ENCODE measurements at regions not wholly inside any gene's neighbourhood (a gene's known extent, or its start where the extent isn't known, plus 50 kb on each side); places are given as distances from the start of the nearest gene placed in this dataset.

DNA sequence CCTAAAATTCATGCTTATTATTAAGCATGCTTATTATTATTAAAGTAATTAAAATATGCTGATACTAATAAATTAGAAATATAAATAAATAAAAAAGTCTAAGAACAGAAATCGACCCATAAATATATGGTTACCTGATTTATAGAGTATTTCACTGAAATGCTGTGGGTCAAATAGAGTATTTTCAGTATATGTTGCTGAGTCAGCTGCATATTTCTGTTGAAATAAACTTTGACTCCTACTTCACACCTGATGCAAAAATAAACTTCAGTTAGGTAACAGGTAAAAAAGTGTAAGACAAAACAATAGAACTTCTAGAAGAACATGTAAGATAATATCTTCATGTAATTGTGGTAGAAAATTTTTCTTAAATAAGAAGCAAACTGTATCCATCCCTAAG, 967.9 kb downstream of the TRHDE start:
- Histone ChIP-seq H3K79me2 (ENCODE audit: low read length) (no peaks in the 10 kb centered on the region), H3K36me3 (replicated peaks; ENCODE audit: insufficient read depth, low read length) (no peaks in the 10 kb centered on the region)
- no peak for DNase-seq

DNA sequence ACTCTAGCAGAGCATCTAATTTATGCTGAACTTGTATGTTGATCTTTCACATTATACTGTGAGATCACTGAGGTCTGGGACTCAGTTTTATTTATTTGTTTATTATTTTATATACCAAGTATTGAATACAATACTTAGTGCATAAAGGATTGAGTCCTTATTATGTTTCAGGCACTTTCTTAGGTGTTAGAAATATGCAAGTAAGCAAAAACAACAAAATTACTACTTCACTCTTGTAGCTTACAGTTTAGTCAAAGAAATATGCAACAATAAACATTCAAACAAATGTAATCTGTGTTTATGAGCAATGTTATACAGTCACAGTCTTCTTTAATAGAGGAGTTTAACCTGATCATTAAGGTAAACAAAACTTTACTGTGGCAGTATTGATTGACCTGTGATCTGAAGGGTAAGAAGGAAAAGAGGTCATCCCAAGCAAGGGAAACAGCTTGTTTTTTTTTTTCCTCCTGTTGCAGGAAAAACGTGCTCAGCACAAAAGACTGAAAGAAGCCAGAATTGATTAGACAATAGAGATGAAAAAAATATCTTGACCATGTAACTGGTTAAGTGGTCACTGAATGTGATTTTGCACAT, 990.7 kb downstream of the TRHDE start:
- DNase-seq = no peak
- Histone ChIP-seq H3F3A (ENCODE audit: insufficient read depth, low read length) (no peaks in the 10 kb centered on the region), H3K79me2 (ENCODE audit: low read length) (no peaks in the 10 kb centered on the region), H3K9me2 (replicated peaks; ENCODE audit: insufficient read depth, low read length) (no peaks in the 10 kb centered on the region), H3K27me3 (replicated peaks; ENCODE audit: insufficient read depth, low read length) (no peaks in the 10 kb centered on the region), H3K4me3 (ENCODE audit: low read length) (no peak overlapping the region), H3K36me3 (replicated peaks; ENCODE audit: insufficient read depth, low read length) (no peaks in the 10 kb centered on the region), H3K9me3 (replicated peaks; ENCODE audit: insufficient read depth, low read length) (no peaks in the 10 kb centered on the region), H3K4me2 (ENCODE audit: low read depth, low read length) (no peak overlapping the region), H2AFZ (ENCODE audit: low read length) (no peak overlapping the region), H3K27ac (ENCODE audit: low read length) (no peak overlapping the region), H3K4me1 (ENCODE audit: low read length) (no peaks in the 10 kb centered on the region), H3K9ac (ENCODE audit: low read length) (no peak overlapping the region), H4K20me1 (ENCODE audit: insufficient read depth, low read length) (no peaks in the 10 kb centered on the region)
- no peak for TF ChIP-seq EZH2phosphoT487 (IDR thresholded peaks at IDR 0.05; ENCODE audit: low read length)

More for the DNA sequence above, 967.9 kb downstream of the TRHDE start:
- Histone ChIP-seq H3K4me1 (ENCODE audit: low read length) (no peaks in the 10 kb centered on the region), H3K9me3 (replicated peaks; ENCODE audit: insufficient read depth, low read length) (no peaks in the 10 kb centered on the region), H4K20me1 (ENCODE audit: insufficient read depth, low read length) (no peaks in the 10 kb centered on the region), H3K27me3 (replicated peaks; ENCODE audit: insufficient read depth, low read length) (no peaks in the 10 kb centered on the region), H3K9ac (ENCODE audit: low read length) (no peak overlapping the region), H3K4me3 (ENCODE audit: low read length) (no peak overlapping the region), H3K9me2 (replicated peaks; ENCODE audit: insufficient read depth, low read length) (no peaks in the 10 kb centered on the region), H3K27ac (ENCODE audit: low read length) (no peak overlapping the region), H3K4me2 (ENCODE audit: low read depth, low read length) (no peak overlapping the region), H3F3A (ENCODE audit: insufficient read depth, low read length) (no peaks in the 10 kb centered on the region), H2AFZ (ENCODE audit: low read length) (no peak overlapping the region)
- TF ChIP-seq EZH2phosphoT487 (IDR thresholded peaks at IDR 0.05; ENCODE audit: low read length) (no peak), EZH2 (optimal IDR thresholded peaks at IDR 0.05; ENCODE audit: low read depth, low read length) (no peak)
- TF ChIP-seq, protein P1, sequence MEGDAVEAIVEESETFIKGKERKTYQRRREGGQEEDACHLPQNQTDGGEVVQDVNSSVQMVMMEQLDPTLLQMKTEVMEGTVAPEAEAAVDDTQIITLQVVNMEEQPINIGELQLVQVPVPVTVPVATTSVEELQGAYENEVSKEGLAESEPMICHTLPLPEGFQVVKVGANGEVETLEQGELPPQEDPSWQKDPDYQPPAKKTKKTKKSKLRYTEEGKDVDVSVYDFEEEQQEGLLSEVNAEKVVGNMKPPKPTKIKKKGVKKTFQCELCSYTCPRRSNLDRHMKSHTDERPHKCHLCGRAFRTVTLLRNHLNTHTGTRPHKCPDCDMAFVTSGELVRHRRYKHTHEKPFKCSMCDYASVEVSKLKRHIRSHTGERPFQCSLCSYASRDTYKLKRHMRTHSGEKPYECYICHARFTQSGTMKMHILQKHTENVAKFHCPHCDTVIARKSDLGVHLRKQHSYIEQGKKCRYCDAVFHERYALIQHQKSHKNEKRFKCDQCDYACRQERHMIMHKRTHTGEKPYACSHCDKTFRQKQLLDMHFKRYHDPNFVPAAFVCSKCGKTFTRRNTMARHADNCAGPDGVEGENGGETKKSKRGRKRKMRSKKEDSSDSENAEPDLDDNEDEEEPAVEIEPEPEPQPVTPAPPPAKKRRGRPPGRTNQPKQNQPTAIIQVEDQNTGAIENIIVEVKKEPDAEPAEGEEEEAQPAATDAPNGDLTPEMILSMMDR (IDR thresholded peaks at IDR 0.05; ENCODE audit: low read length) = no peak

DNA sequence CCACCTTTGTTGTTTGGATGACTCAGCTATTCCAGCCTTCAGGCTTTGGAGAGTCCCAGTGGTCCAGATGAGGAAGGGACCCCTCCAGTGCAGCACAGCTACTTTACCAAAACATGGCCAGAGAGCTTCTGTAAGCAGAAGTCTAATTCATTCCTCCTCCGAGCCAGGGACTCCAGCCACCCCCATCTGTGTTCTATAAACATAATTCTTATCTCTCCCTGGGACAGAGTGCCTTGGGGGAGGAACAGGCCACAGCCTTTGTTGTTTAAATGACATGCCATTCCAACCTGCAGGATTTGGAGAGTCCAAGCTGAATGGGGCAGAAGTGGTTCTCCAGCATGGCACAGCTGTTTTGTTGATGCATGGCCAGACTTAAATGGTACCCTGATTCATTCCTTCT, 994.0 kb downstream of the TRHDE start:
- H3K4me1 ChIP-seq (ENCODE audit: low read length) = no peaks in the 10 kb centered on the region
- H4K20me1 ChIP-seq (ENCODE audit: insufficient read depth, low read length) = no peaks in the 10 kb centered on the region
- no peaks in the 10 kb centered on the region for H3K79me2 ChIP-seq (ENCODE audit: low read length)

DNA sequence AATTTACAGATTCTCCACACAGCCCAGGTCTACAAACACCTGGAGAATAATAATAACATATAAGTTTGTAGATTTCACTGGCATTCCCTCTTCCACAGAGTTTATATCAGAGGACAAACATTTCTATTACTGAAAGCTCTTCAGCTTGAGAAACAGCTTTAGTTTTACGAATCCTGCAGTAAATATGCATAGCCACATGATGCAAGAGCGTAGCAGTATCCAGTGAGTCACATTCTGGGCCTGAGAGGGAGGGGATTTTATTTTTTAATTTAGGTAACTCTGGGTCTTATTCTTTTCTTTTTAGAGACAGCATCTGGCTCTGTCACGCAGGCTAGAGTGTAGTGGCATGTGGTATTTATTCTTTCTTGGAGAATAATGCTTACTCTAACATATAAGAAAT, 1002.8 kb downstream of the TRHDE start:
- H3K4me1 ChIP-seq (ENCODE audit: low read length) = no peaks in the 10 kb centered on the region

More for the DNA sequence above, 994.0 kb downstream of the TRHDE start:
- Histone ChIP-seq H3K9ac (ENCODE audit: low read length) (no peak overlapping the region), H3K4me3 (ENCODE audit: low read length) (no peak overlapping the region), H3K27me3 (replicated peaks; ENCODE audit: insufficient read depth, low read length) (no peaks in the 10 kb centered on the region), H3K27ac (ENCODE audit: low read length) (no peak overlapping the region), H3K9me3 (replicated peaks; ENCODE audit: insufficient read depth, low read length) (no peaks in the 10 kb centered on the region), H3K9me2 (replicated peaks; ENCODE audit: insufficient read depth, low read length) (no peaks in the 10 kb centered on the region), H3K4me2 (ENCODE audit: low read depth, low read length) (no peak overlapping the region), H3F3A (ENCODE audit: insufficient read depth, low read length) (no peaks in the 10 kb centered on the region), H2AFZ (ENCODE audit: low read length) (no peak overlapping the region), H3K36me3 (replicated peaks; ENCODE audit: insufficient read depth, low read length) (no peaks in the 10 kb centered on the region)
- DNase-seq = no peak
- TF ChIP-seq EZH2 (optimal IDR thresholded peaks at IDR 0.05; ENCODE audit: low read depth, low read length) (no peak), EZH2phosphoT487 (IDR thresholded peaks at IDR 0.05; ENCODE audit: low read length) (no peak)
- TF ChIP-seq, protein P1 (IDR thresholded peaks at IDR 0.05; ENCODE audit: low read length) = no peak

More for the DNA sequence above, 1002.8 kb downstream of the TRHDE start:
- H3K4me2 ChIP-seq (ENCODE audit: low read depth, low read length) = no peak overlapping the region
- H3K36me3 ChIP-seq (replicated peaks; ENCODE audit: insufficient read depth, low read length) = no peaks in the 10 kb centered on the region
- H3K27ac ChIP-seq (ENCODE audit: low read length) = no peak overlapping the region
- TF ChIP-seq EZH2 (optimal IDR thresholded peaks at IDR 0.05; ENCODE audit: low read depth, low read length) = no peak
- TF ChIP-seq, protein P1 (IDR thresholded peaks at IDR 0.05; ENCODE audit: low read length) = no peak
- TF ChIP-seq EZH2phosphoT487 (IDR thresholded peaks at IDR 0.05; ENCODE audit: low read length) = no peak
- H3F3A ChIP-seq (ENCODE audit: insufficient read depth, low read length) = no peaks in the 10 kb centered on the region
- H3K4me3 ChIP-seq (ENCODE audit: low read length) = no peak overlapping the region
- no peaks in the 10 kb centered on the region for H3K9me3 ChIP-seq (replicated peaks; ENCODE audit: insufficient read depth, low read length)
- no peaks in the 10 kb centered on the region for H4K20me1 ChIP-seq (ENCODE audit: insufficient read depth, low read length)
- H3K9me2 ChIP-seq (replicated peaks; ENCODE audit: insufficient read depth, low read length) = no peaks in the 10 kb centered on the region
- no peaks in the 10 kb centered on the region for H3K27me3 ChIP-seq (replicated peaks; ENCODE audit: insufficient read depth, low read length)
- no peak for DNase-seq
- no peak overlapping the region for H2AFZ ChIP-seq (ENCODE audit: low read length)
- H3K79me2 ChIP-seq (ENCODE audit: low read length) = no peaks in the 10 kb centered on the region
- no peak overlapping the region for H3K9ac ChIP-seq (ENCODE audit: low read length)

All from MM.1S (cell line).